Tibial nerve (tissue), 4 donors: ENCODE measurements at regions not wholly inside any gene's neighbourhood (a gene's known extent, or its start where the extent isn't known, plus 50 kb on each side); places are given as distances from the start of the nearest gene placed in this dataset.

Source experiments
- DNase-seq, 2 donors: peaks; one replicate each; pipeline ENCODE4 v3.0.0-alpha.2; 2019; ENCODE audit warnings: low spot score in 2 of 2
- H3K27ac ChIP-seq, 4 donors: fragments of 200-600 bp; sonication (generic) in 3 of 4; one replicate each; pipeline ENCODE4 v1.5.1; 2017 to 2019; ENCODE audit warnings: mild to moderate bottlenecking in 1 of 4
- H3K27me3 ChIP-seq, 2 donors: fragments of 200-600 bp; sonication (generic) in 1 of 2; one replicate each; pipeline versions ENCODE4 v1.5.1 to v1.6.0; 2017 to 2019
- H3K36me3 ChIP-seq, 3 donors: fragments of 200-600 bp; sonication (generic); one replicate each; pipeline ENCODE4 v1.5.1; 2018 to 2019
- H3K4me1 ChIP-seq, 4 donors: fragments of 200-600 bp; sonication (generic) in 3 of 4; one replicate each; pipeline ENCODE4 v1.5.1; 2017 to 2019
- H3K4me3 ChIP-seq, 4 donors: fragments of 200-600 bp; sonication (generic) in 3 of 4; one replicate each; pipeline ENCODE4 v1.5.1; 2017 to 2019; ENCODE audit warnings: mild to moderate bottlenecking in 1 of 4, moderate library complexity in 1 of 4
- H3K9me3 ChIP-seq, 4 donors: fragments of 200-600 bp; sonication (generic) in 3 of 4; one replicate each; pipeline ENCODE4 v1.5.1; 2017 to 2019
- EP300 ChIP-seq, 2 donors: sonication (generic); formaldehyde crosslinking; IDR thresholded peaks; one replicate each; pipeline ENCODE4 v1.6.1; 2017; ENCODE audit warnings: antibody characterized with exemption in 2 of 2, mild to moderate bottlenecking in 1 of 2
- POLR2A ChIP-seq, 2 donors: fragments of 450-650 bp; IDR thresholded peaks; one replicate each; pipeline ENCODE4 v1.6.1; 2017; ENCODE audit warnings: antibody characterized with exemption in 2 of 2, mild to moderate bottlenecking in 2 of 2, moderate library complexity in 2 of 2
- WGBS, 2 donors: methylation state at CpG; one replicate each; pipeline ENCODE4 v1.1.5; 2018; 5-methylcytosine and 5-hydroxymethylcytosine counted together
- TF ChIP-seq, protein P1 (sequence below), 5 experiments: fragments of 200-600 bp in 3 of 5; fragments of 450-650 bp in 2 of 5; sonication (generic) in 3 of 5; IDR thresholded peaks; one replicate each; pipeline ENCODE4 v1.5.1; 2016 to 2019; ENCODE audit warnings: antibody characterized with exemption in 5 of 5, mild to moderate bottlenecking in 3 of 5, moderate library complexity in 2 of 5

DNA sequence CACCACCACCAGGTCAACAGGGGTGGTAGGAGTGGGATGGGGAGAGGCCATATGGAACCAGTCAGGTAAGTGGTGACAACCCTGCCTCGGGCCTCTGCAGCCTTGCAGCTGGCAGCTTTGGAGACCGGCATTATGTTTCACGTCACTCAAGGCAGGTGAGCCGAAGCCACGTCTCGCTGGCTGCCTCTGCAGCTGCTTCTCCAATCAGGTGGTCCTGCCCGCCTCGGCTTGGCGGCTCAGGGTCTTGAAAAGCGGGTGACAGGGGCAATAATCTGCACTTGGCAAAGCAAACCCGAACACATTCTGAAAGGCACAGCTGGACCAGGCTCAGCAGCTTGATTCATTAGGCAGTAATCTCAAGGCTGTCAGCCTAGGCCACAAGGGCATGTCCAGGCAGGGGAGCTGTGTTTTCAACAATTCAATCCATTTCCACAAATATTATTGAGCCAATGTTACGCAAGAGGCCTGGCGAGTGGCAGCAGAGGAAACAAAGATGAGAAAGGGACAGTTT lies 77.4 kb upstream of the PCDH8 start:
- Histone ChIP-seq H3K27ac (no peak overlapping the region), H3K4me1 (no peaks in the 10 kb centered on the region), H3K27me3 (no peaks in the 10 kb centered on the region), H3K9me3 (no peaks in the 10 kb centered on the region), H3K4me3 (no peak overlapping the region), H3K36me3 (no peaks in the 10 kb centered on the region)
- WGBS, 2 donors: 81 to 83% methylated on average over 9 to 13 of the region's 13 CpGs
- TF ChIP-seq, protein P1, sequence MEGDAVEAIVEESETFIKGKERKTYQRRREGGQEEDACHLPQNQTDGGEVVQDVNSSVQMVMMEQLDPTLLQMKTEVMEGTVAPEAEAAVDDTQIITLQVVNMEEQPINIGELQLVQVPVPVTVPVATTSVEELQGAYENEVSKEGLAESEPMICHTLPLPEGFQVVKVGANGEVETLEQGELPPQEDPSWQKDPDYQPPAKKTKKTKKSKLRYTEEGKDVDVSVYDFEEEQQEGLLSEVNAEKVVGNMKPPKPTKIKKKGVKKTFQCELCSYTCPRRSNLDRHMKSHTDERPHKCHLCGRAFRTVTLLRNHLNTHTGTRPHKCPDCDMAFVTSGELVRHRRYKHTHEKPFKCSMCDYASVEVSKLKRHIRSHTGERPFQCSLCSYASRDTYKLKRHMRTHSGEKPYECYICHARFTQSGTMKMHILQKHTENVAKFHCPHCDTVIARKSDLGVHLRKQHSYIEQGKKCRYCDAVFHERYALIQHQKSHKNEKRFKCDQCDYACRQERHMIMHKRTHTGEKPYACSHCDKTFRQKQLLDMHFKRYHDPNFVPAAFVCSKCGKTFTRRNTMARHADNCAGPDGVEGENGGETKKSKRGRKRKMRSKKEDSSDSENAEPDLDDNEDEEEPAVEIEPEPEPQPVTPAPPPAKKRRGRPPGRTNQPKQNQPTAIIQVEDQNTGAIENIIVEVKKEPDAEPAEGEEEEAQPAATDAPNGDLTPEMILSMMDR (IDR thresholded peaks at IDR 0.05): no peak
- TF ChIP-seq EP300 (IDR thresholded peaks at IDR 0.05): no peak
- TF ChIP-seq POLR2A (IDR thresholded peaks at IDR 0.05): no peak
- DNase-seq: no peak

DNA sequence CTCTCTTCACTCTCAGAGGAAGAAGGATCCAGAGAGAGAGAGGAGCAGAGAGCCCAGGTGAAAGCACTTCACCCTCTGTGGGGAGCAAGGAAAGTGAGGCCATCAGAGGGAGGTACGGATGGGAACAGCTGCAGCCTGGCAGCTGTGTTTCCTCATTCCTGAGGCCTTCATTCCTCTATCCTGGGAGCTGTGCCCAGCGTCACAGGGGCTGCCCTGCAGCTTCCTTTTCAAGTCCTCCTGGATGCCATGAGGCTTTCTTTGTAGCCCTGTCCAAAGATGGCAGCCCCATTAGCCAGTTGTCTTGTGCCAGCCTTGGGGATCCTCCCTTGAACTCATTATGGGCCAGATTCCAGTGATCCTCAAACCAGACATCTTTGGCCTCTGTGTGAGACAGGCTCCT lies 76.8 kb upstream of the PCDH8 start:
- H3K4me3 ChIP-seq: no peak overlapping the region
- WGBS, 2 donors: 50 to 54% methylated on average over 2 of the region's 2 CpGs
- no peaks in the 10 kb centered on the region for H3K27me3 ChIP-seq

DNA sequence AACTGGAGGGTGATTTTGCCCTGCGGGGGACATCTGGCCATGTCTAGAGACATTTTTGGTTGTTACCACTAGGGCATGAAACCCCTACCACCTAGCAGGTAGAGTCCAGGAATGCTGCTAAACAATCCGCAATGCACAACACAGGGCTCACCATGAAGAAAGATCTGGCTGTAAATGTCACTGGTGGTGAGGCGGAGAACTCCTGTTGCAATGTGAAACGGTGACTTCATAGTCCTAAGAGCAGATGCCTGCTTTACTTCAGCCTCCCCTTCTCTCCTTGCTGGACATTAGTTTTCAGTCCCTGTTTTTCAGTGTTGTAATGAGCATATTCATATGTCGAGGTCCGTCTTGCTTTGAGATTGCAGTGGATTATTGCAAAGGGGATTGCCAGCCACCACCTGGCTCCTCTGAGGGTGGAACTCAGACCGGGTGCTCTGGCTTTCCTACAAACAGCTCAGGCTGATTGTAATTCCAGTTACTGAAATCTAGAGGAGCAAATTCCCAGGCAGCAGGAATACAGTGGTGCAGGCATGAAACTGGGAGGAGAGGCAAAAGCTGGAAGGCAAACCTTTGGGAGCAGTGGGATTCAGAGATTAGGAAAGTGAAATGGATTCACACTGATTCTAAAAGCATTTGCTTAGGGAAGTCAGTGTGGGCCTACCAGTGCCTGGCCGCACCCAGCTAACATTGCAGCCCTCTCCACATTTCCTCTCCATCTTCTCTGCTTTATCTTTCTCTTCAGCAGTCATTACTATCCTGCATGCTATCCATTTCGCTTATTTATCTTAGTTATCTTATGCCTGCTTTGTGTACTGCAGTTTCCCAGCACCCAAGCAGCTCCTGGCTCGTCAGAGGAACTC lies 76.1 kb upstream of the PCDH8 start:
- Histone ChIP-seq H3K4me3 (no peak overlapping the region), H3K27ac (no peak overlapping the region), H3K9me3 (no peaks in the 10 kb centered on the region), H3K4me1 (no peaks in the 10 kb centered on the region), H3K36me3 (no peaks in the 10 kb centered on the region), H3K27me3 (no peaks in the 10 kb centered on the region)
- no peak for DNase-seq
- TF ChIP-seq POLR2A (IDR thresholded peaks at IDR 0.05): no peak
- TF ChIP-seq, protein P1 (IDR thresholded peaks at IDR 0.05): no peak
- TF ChIP-seq EP300 (IDR thresholded peaks at IDR 0.05): no peak
- 60 to 68% methylated on average over 10 of the region's 10 CpGs for WGBS, 2 donors

More for the DNA sequence above, 76.8 kb upstream of the PCDH8 start:
- Histone ChIP-seq H3K36me3 (no peaks in the 10 kb centered on the region), H3K27ac (no peak overlapping the region), H3K9me3 (no peaks in the 10 kb centered on the region), H3K4me1 (no peaks in the 10 kb centered on the region)
- no peak for DNase-seq
- TF ChIP-seq, protein P1 (IDR thresholded peaks at IDR 0.05): no peak
- TF ChIP-seq POLR2A (IDR thresholded peaks at IDR 0.05) (no peak), EP300 (IDR thresholded peaks at IDR 0.05) (no peak)

DNA sequence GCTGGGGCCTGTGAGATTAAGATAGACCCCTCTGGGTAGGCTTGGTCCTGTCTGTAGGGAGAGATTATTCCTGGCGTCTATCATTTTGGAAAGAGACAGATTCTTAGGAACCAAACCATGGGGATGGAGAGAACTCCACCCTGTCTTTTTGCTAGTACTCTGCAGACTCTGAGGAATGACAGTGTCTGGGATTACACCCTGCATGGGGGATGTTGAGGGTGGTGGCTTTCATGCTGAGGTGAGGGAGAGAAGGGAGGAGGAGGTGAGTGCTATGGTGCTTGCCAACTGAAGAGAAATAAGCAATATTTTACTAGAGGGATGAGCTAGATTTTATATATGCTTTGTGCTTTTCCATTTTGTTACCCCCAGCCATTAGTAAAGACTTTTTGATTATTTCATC lies 74.5 kb upstream of the PCDH8 start:
- DNase-seq: no peak
- TF ChIP-seq EP300 (IDR thresholded peaks at IDR 0.05): no peak
- TF ChIP-seq, protein P1 (IDR thresholded peaks at IDR 0.05): no peak
- no peak for TF ChIP-seq POLR2A (IDR thresholded peaks at IDR 0.05)
- Histone ChIP-seq H3K9me3 (no peaks in the 10 kb centered on the region), H3K27ac (no peak overlapping the region), H3K27me3 (no peaks in the 10 kb centered on the region), H3K4me1 (no peaks in the 10 kb centered on the region), H3K4me3 (no peak overlapping the region), H3K36me3 (no peaks in the 10 kb centered on the region)
- WGBS, 2 donors: 91 to 94% methylated on average over 1 of the region's 1 CpG

DNA sequence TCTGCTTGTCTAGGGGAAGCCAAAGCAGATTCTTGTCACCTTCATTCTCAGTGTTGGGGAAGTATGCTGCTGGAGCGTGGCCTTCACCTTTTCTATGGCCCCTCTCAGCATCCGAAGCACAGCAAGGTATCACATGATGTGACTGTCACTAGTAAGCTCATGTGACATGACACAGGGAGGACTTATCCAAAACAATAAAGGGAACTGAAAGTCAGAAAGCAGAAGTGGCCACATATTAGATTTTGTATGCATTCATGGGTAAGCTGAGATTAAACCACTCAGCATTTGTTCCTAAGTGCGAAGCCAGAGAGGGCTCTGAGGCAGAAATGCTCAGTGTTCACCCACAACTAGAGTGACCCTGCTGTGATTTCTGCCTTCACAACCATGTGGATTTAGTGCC lies 72.8 kb upstream of the PCDH8 start:
- DNase-seq: peak in 1 of 2 donors; percentile 30
- WGBS, 2 donors: 82 to 91% methylated on average over 3 of the region's 3 CpGs
- H3K36me3 ChIP-seq: no peaks in the 10 kb centered on the region
- H3K4me1 ChIP-seq: no peaks in the 10 kb centered on the region
- H3K27me3 ChIP-seq: no peaks in the 10 kb centered on the region
- no peak overlapping the region for H3K27ac ChIP-seq
- no peak overlapping the region for H3K4me3 ChIP-seq
- H3K9me3 ChIP-seq: no peaks in the 10 kb centered on the region
- TF ChIP-seq, protein P1 (IDR thresholded peaks at IDR 0.05): no peak
- TF ChIP-seq POLR2A (IDR thresholded peaks at IDR 0.05): no peak
- peak in 1 of 2 donors; percentile 70 for TF ChIP-seq EP300 (IDR thresholded peaks at IDR 0.05)
